ENCODE measurements at regions not wholly inside any gene's neighbourhood (a gene's known extent, or its start where the extent isn't known, plus 50 kb on each side); places are given as distances from the start of the nearest gene placed in this dataset.

DNA sequence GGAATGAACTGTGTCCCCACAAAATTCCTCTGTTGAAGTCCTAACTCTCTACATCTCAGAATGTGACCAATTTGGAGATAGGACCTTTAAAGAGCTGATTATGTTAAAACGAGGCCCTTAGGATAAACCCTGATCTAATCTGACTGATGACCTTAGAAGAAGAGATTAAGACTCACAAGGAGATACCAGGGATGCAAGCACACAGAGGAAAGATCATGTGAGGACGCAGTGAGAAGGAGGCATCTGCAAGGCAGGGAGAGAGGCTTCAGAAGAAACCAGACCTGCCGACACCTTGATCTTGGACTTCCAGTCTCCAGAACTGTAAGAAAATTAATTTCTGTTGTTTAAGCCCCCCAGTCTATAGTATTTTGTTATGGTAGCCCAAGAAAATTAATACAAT lies 94.9 kb upstream of the ZNF800 start:
- TF ChIP-seq EZH2phosphoT487 (IDR thresholded peaks at IDR 0.05; ENCODE audit: borderline replicate concordance, low read depth), result no peak
- TF ChIP-seq, protein P1, sequence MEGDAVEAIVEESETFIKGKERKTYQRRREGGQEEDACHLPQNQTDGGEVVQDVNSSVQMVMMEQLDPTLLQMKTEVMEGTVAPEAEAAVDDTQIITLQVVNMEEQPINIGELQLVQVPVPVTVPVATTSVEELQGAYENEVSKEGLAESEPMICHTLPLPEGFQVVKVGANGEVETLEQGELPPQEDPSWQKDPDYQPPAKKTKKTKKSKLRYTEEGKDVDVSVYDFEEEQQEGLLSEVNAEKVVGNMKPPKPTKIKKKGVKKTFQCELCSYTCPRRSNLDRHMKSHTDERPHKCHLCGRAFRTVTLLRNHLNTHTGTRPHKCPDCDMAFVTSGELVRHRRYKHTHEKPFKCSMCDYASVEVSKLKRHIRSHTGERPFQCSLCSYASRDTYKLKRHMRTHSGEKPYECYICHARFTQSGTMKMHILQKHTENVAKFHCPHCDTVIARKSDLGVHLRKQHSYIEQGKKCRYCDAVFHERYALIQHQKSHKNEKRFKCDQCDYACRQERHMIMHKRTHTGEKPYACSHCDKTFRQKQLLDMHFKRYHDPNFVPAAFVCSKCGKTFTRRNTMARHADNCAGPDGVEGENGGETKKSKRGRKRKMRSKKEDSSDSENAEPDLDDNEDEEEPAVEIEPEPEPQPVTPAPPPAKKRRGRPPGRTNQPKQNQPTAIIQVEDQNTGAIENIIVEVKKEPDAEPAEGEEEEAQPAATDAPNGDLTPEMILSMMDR (IDR thresholded peaks at IDR 0.05), result no peak
- no peak for TF ChIP-seq EP300 (IDR thresholded peaks at IDR 0.05; ENCODE audit: borderline replicate concordance in 1 of 2, low read depth in 1 of 2, low read length in 1 of 2)
- TF ChIP-seq JUND (IDR thresholded peaks at IDR 0.05), result no peak
- no peak for TF ChIP-seq SIN3A (IDR thresholded peaks at IDR 0.05; ENCODE audit: borderline replicate concordance, low read depth, low read length)
